Skeletal muscle tissue (tissue), 3 donors: ENCODE measurements at regions not wholly inside any gene's neighbourhood (a gene's known extent, or its start where the extent isn't known, plus 50 kb on each side); places are given as distances from the start of the nearest gene placed in this dataset.

ENCODE experiments used
- H3K27ac ChIP-seq: one replicate; pipeline ENCODE4 v1.7.0; 2013; ENCODE audit warnings: mild to moderate bottlenecking, low read depth, low read length, inconsistent platforms
- H3K27me3 ChIP-seq, 3 donors: one replicate each; pipeline ENCODE4 v1.7.0; 2013; ENCODE audit warnings: low read length in 3 of 3; ENCODE audit not compliant: control insufficient read depth in 3 of 3, insufficient read depth in 3 of 3
- H3K36me3 ChIP-seq, 3 donors: one replicate each; pipeline ENCODE4 v1.7.0; 2013; ENCODE audit warnings: low read length in 3 of 3; ENCODE audit not compliant: control insufficient read depth in 3 of 3, insufficient read depth in 3 of 3
- H3K4me1 ChIP-seq, 3 donors: one replicate each; pipeline ENCODE4 v1.7.0; 2013; ENCODE audit warnings: low read length in 3 of 3, mild to moderate bottlenecking in 3 of 3; ENCODE audit not compliant: control insufficient read depth in 3 of 3, insufficient read depth in 3 of 3
- H3K4me3 ChIP-seq, 3 donors: one replicate each; pipeline ENCODE4 v1.7.0; 2013; ENCODE audit warnings: low read length in 3 of 3
- H3K9ac ChIP-seq, 3 donors: one replicate each; pipeline ENCODE4 v1.7.0; 2013; ENCODE audit warnings: low read length in 3 of 3, mild to moderate bottlenecking in 3 of 3, moderate library complexity in 2 of 3, low read depth in 1 of 3
- H3K9me3 ChIP-seq, 3 donors: one replicate each; pipeline ENCODE4 v1.7.0; 2013; ENCODE audit warnings: low read length in 3 of 3; ENCODE audit not compliant: control insufficient read depth in 3 of 3
- donor health status: Osteomylitis.

GRCh38 chr15:24861014-24861690 is 93.6 kb upstream of the SNRPN start:
- peaks cover 0 to 2% (median 0%) of the 10 kb centered on the region in 3 donors for H3K9me3 ChIP-seq
- H3K27me3 ChIP-seq = peaks cover 0 to 12% (median 0%) of the 10 kb centered on the region in 3 donors
- H3K36me3 ChIP-seq = no peaks in the 10 kb centered on the region
- no peak overlapping the region for H3K4me3 ChIP-seq
- no peak overlapping the region for H3K27ac ChIP-seq
- no peak overlapping the region for H3K9ac ChIP-seq
- no peaks in the 10 kb centered on the region for H3K4me1 ChIP-seq

- Histone ChIP-seq H3K27me3 (peaks cover 0 to 2% (median 0%) of the 10 kb centered on the region in 3 donors), H3K9me3 (no peaks in the 10 kb centered on the region), H3K9ac (no peak overlapping the region), H3K4me3 (no peak overlapping the region), H3K36me3 (no peaks in the 10 kb centered on the region), H3K27ac (no peak overlapping the region), H3K4me1 (no peaks in the 10 kb centered on the region)
Measured at GRCh38 chr15:24862726-24863521, 91.9 kb upstream of the SNRPN start.

GRCh38 chr15:24865303-24865702 is 89.5 kb upstream of the SNRPN start:
- no peaks in the 10 kb centered on the region for H3K27me3 ChIP-seq
- no peak overlapping the region for H3K9ac ChIP-seq
- H3K9me3 ChIP-seq = no peaks in the 10 kb centered on the region
- H3K4me3 ChIP-seq = no peak overlapping the region
- H3K27ac ChIP-seq = no peak overlapping the region
- H3K4me1 ChIP-seq = no peaks in the 10 kb centered on the region
- no peaks in the 10 kb centered on the region for H3K36me3 ChIP-seq

GRCh38 chr15:24877174-24877573 is 77.6 kb upstream of the SNRPN start:
- Histone ChIP-seq H3K36me3 (no peaks in the 10 kb centered on the region), H3K9ac (no peak overlapping the region), H3K9me3 (no peaks in the 10 kb centered on the region), H3K4me1 (no peaks in the 10 kb centered on the region), H3K27me3 (no peaks in the 10 kb centered on the region), H3K4me3 (no peak overlapping the region), H3K27ac (no peak overlapping the region)

GRCh38 chr15:24878153-24878552 is 76.6 kb upstream of the SNRPN start:
- H3K9ac ChIP-seq = peak overlapping the region in 2 of 3 donors; percentile 12 to 58
- no peaks in the 10 kb centered on the region for H3K27me3 ChIP-seq
- H3K4me1 ChIP-seq = no peaks in the 10 kb centered on the region
- H3K36me3 ChIP-seq = no peaks in the 10 kb centered on the region
- H3K4me3 ChIP-seq = peak overlapping the region; percentile 55 to 64 (median 56)
- H3K9me3 ChIP-seq = no peaks in the 10 kb centered on the region
- H3K27ac ChIP-seq = no peak overlapping the region

GRCh38 chr15:24879492-24879891 is 75.3 kb upstream of the SNRPN start:
- no peak overlapping the region for H3K9ac ChIP-seq
- no peaks in the 10 kb centered on the region for H3K4me1 ChIP-seq
- no peak overlapping the region for H3K4me3 ChIP-seq
- no peaks in the 10 kb centered on the region for H3K36me3 ChIP-seq
- no peaks in the 10 kb centered on the region for H3K9me3 ChIP-seq
- H3K27ac ChIP-seq = no peak overlapping the region
- no peaks in the 10 kb centered on the region for H3K27me3 ChIP-seq

- no peak overlapping the region for H3K27ac ChIP-seq
- no peaks in the 10 kb centered on the region for H3K4me1 ChIP-seq
- H3K4me3 ChIP-seq = no peak overlapping the region
- no peaks in the 10 kb centered on the region for H3K9me3 ChIP-seq
- no peak overlapping the region for H3K9ac ChIP-seq
- H3K27me3 ChIP-seq = no peaks in the 10 kb centered on the region
- no peaks in the 10 kb centered on the region for H3K36me3 ChIP-seq
Measured at GRCh38 chr15:24880663-24881062, 74.1 kb upstream of the SNRPN start.

- Histone ChIP-seq H3K9ac (no peak overlapping the region), H3K9me3 (peaks cover 0 to 2% (median 0%) of the 10 kb centered on the region in 3 donors), H3K4me3 (no peak overlapping the region), H3K36me3 (no peaks in the 10 kb centered on the region), H3K27ac (no peak overlapping the region), H3K27me3 (no peaks in the 10 kb centered on the region), H3K4me1 (no peaks in the 10 kb centered on the region)
Measured at GRCh38 chr15:24886538-24886937, 68.2 kb upstream of the SNRPN start.

- no peaks in the 10 kb centered on the region for H3K27me3 ChIP-seq
- H3K4me3 ChIP-seq = no peak overlapping the region
- peaks cover 0 to 2% (median 0%) of the 10 kb centered on the region in 3 donors for H3K9me3 ChIP-seq
- H3K27ac ChIP-seq = no peak overlapping the region
- H3K36me3 ChIP-seq = no peaks in the 10 kb centered on the region
- H3K4me1 ChIP-seq = no peaks in the 10 kb centered on the region
- H3K9ac ChIP-seq = no peak overlapping the region
Measured at GRCh38 chr15:24898715-24899272, 56.0 kb upstream of the SNRPN start.

- Histone ChIP-seq H3K9me3 (peaks cover 0 to 2% (median 0%) of the 10 kb centered on the region in 3 donors), H3K4me3 (no peak overlapping the region), H3K36me3 (no peaks in the 10 kb centered on the region), H3K27ac (no peak overlapping the region), H3K9ac (no peak overlapping the region), H3K27me3 (no peaks in the 10 kb centered on the region), H3K4me1 (no peaks in the 10 kb centered on the region)
Measured at GRCh38 chr15:24899367-24899766, 55.4 kb upstream of the SNRPN start.
